ENCODE measurements at regions not wholly inside any gene's neighbourhood (a gene's known extent, or its start where the extent isn't known, plus 50 kb on each side); places are given as distances from the start of the nearest gene placed in this dataset.

- TF ChIP-seq ZNF318 (IDR thresholded peaks at IDR 0.05; ENCODE audit: borderline replicate concordance in 1 of 2, low read depth in 1 of 2) (no peak), ZNF274 (IDR thresholded peaks at IDR 0.05; ENCODE audit: borderline replicate concordance, low read depth, low read length) (no peak), SUPT5H (IDR thresholded peaks at IDR 0.05) (no peak), CHCHD3 (CRISPR knock-in tag; IDR thresholded peaks at IDR 0.05) (no peak), ZNF174 (CRISPR knock-in tag; IDR thresholded peaks at IDR 0.05) (no peak), CEBPZ (IDR thresholded peaks at IDR 0.05; ENCODE audit: borderline replicate concordance, low read depth, low read length) (no peak), HLTF (IDR thresholded peaks at IDR 0.05) (no peak), SMAD4 (CRISPR knock-in tag; conservative IDR thresholded peaks at IDR 0.05) (no peak), ARID2 (IDR thresholded peaks at IDR 0.05) (no peak), YBX1 (IDR thresholded peaks at IDR 0.05) (no peak), HNRNPUL1 (IDR thresholded peaks at IDR 0.05; ENCODE audit: low read length) (no peak)
These were observed 106.6 kb upstream of the COL1A2 start (continued) for GRCh38 chr7:94288096-94288495.
